HepG2 (cell line): ENCODE measurements at regions not wholly inside any gene's neighbourhood (a gene's known extent, or its start where the extent isn't known, plus 50 kb on each side); places are given as distances from the start of the nearest gene placed in this dataset.

Experiments used
- ATAC-seq: fragments of 200-7000 bp; cut with Tn5 transposase; 3 replicates; pipeline ENCODE4 v1.9.1; 2020; ENCODE audit warnings: mild to moderate bottlenecking, moderate library complexity
- BruUV-seq: library from RNA; stranded (reverse); fragments of 400-500 nt; replicated peaks from 2 replicates; lab custom pipeline; 2021; lab: Mats Ljungman, UMichigan
- CTCF ChIA-PET: fragments of 300-600 bp; formaldehyde crosslinking; extraction: SDS; loops from one replicate; lab custom pipeline; 2021; ENCODE audit warnings: low total read pairs, inconsistent platforms, low intra/inter-chr PET ratio; lab: Yijun Ruan, JAX
- POLR2A ChIA-PET: fragments of 350-600 bp; sonication (Branson Sonifier 250); formaldehyde crosslinking; loops from one replicate; lab custom pipeline; 2020; ENCODE audit warnings: antibody characterized with exemption, inconsistent platforms; lab: Yijun Ruan, JAX
- DNase-seq: peaks from one replicate; pipeline ENCODE4 v3.0.0-alpha.2; 2015; ENCODE audit warnings: low spot score
- FAIRE-seq: peaks from 3 replicates; lab custom pipeline; 2011; peaks lifted over from hg19 to GRCh38; lab: Jason Lieb, UNC
- H2AFZ ChIP-seq: one replicate; pipeline ENCODE4 v1.6.1; 2011; ENCODE audit warnings: low read length, inconsistent platforms
- H3K27ac ChIP-seq: fragments of 300-600 bp; 3 replicates; pipeline ENCODE4 v1.8.0; 2011; ENCODE audit warnings: mixed run types, mild to moderate bottlenecking, mixed read lengths, low read length, inconsistent platforms; ENCODE audit not compliant: insufficient read depth; ENCODE audit errors: extremely low read length
- H3K27me3 ChIP-seq, 2 experiments: fragments of 200-600 bp in 1 of 2; 2 replicates in 1 of 2; 3 replicates in 1 of 2; pipeline versions ENCODE4 v1.6.0 to v1.8.0; 2011; ENCODE audit warnings: low read length in 2 of 2, mild to moderate bottlenecking in 2 of 2, moderate library complexity in 2 of 2, inconsistent platforms in 1 of 2; ENCODE audit not compliant: insufficient read depth in 2 of 2, control insufficient read depth in 1 of 2
- H3K36me3 ChIP-seq, 2 experiments: fragments of 200-600 bp in 1 of 2; replicated peaks in 1 of 2; 2 replicates in 1 of 2; 3 replicates in 1 of 2; pipeline versions ENCODE4 v1.5.1 to v1.8.0; 2011; ENCODE audit warnings: low read length in 2 of 2, inconsistent platforms in 1 of 2; ENCODE audit not compliant: insufficient read depth in 2 of 2, control insufficient read depth in 1 of 2
- H3K4me1 ChIP-seq: 2 replicates; pipeline ENCODE4 v1.5.1; 2012; ENCODE audit warnings: low read length, inconsistent platforms; ENCODE audit not compliant: insufficient read depth
- H3K4me2 ChIP-seq: 2 replicates; pipeline ENCODE4 v1.6.0; 2011; ENCODE audit warnings: low read depth, low read length, inconsistent platforms
- H3K4me3 ChIP-seq, 3 experiments: fragments of 200-600 bp in 1 of 3; sonication (generic), shearing (Covaris generic) in 1 of 3; replicated peaks in 1 of 3; 2 replicates each; pipeline ENCODE4 v1.5.1; 2011 to 2016; ENCODE audit warnings: low read length in 3 of 3, inconsistent platforms in 2 of 3, low read depth in 2 of 3, mild to moderate bottlenecking in 2 of 3, control low read depth in 1 of 3, mixed read lengths in 1 of 3; ENCODE audit not compliant: insufficient read depth in 1 of 3
- H3K79me2 ChIP-seq: one replicate; pipeline ENCODE4 v1.6.1; 2011; ENCODE audit warnings: low read length, inconsistent platforms; ENCODE audit not compliant: insufficient read depth
- H3K9ac ChIP-seq: 2 replicates; pipeline ENCODE4 v1.6.0; 2011; ENCODE audit warnings: mild to moderate bottlenecking, low read depth, low read length, inconsistent platforms; ENCODE audit not compliant: insufficient read depth
- H3K9me3 ChIP-seq: 2 replicates; pipeline ENCODE4 v1.5.1; 2012; ENCODE audit warnings: mild to moderate bottlenecking, low read length
- H4K20me1 ChIP-seq: 2 replicates; pipeline ENCODE4 v1.6.0; 2011; ENCODE audit warnings: inconsistent platforms, mild to moderate bottlenecking, low read length, moderate library complexity; ENCODE audit not compliant: insufficient read depth
- CAMTA2 ChIP-seq: sonication (generic); formaldehyde crosslinking; IDR thresholded peaks from 2 replicates; pipeline ENCODE4 v1.4.0; 2020; ENCODE audit warnings: mild to moderate bottlenecking, missing genetic modification reagents, borderline replicate concordance
- ELK4 ChIP-seq: sonication (generic); formaldehyde crosslinking; IDR thresholded peaks from 2 replicates; pipeline ENCODE4 v1.9.0; 2021; ENCODE audit warnings: missing genetic modification reagents, borderline replicate concordance
- HCFC1 ChIP-seq: fragments of 150-350 bp; IDR thresholded peaks from 2 replicates; pipeline ENCODE4 v1.6.1; 2014; ENCODE audit warnings: low read depth, low read length
- HNRNPLL ChIP-seq: fragments of 200-400 bp; formaldehyde crosslinking; IDR thresholded peaks from 2 replicates; pipeline ENCODE4 v1.6.1; 2017; ENCODE audit warnings: mild to moderate bottlenecking, low read depth, low read length; ENCODE audit not compliant: poor library complexity, severe bottlenecking
- KLF12 ChIP-seq: sonication (generic); formaldehyde crosslinking; IDR thresholded peaks from 2 replicates; pipeline ENCODE4 v1.4.0; 2020; ENCODE audit warnings: missing genetic modification reagents, borderline replicate concordance
- ZNF883 ChIP-seq: sonication (generic); formaldehyde crosslinking; IDR thresholded peaks from 2 replicates; pipeline ENCODE4 v1.5.1; 2020; ENCODE audit warnings: mild to moderate bottlenecking, missing genetic modification reagents; ENCODE audit errors: not compliant biosample characterization
- ZSCAN12 ChIP-seq: sonication (generic); formaldehyde crosslinking; IDR thresholded peaks from 2 replicates; pipeline ENCODE4 v1.9.0; 2021; ENCODE audit warnings: mild to moderate bottlenecking, missing genetic modification reagents
- ZSCAN5A ChIP-seq: sonication (generic); formaldehyde crosslinking; IDR thresholded peaks from 2 replicates; pipeline ENCODE4 v1.8.0; 2022; ENCODE audit warnings: mild to moderate bottlenecking, missing genetic modification reagents, borderline replicate concordance
- WGBS: methylation state at CpG from one replicate; pipeline ENCODE4 v1.1.6; 2017; ENCODE audit warnings: low lambda C conversion rate; 5-methylcytosine and 5-hydroxymethylcytosine counted together
- in situ Hi-C: cut with HindIII; loops from 2 replicates; pipeline ENCODE4 v1.10.0; 2017; ENCODE audit warnings: low pct_unique_long_range_greater_than_20kb; ENCODE audit not compliant: extremely low pct_ligation_motif_present
- intact Hi-C: fragments of 100-400 bp; cut with micrococcal nuclease; formaldehyde crosslinking; loops from one replicate; pipeline ENCODE4 v1.10.0; 2022; ENCODE audit not compliant: unreplicated experiment
- TF ChIP-seq, protein P1 (sequence below): sonication (generic); formaldehyde crosslinking; IDR thresholded peaks from 2 replicates; pipeline ENCODE4 v1.8.0; 2022; ENCODE audit warnings: mild to moderate bottlenecking, missing genetic modification reagents
- TF ChIP-seq, protein P2 (sequence below): sonication (generic); formaldehyde crosslinking; IDR thresholded peaks from 2 replicates; pipeline ENCODE4 v1.4.0; 2020; ENCODE audit warnings: missing genetic modification reagents, borderline replicate concordance

- FAIRE-seq (no peak), ATAC-seq (no peak), DNase-seq (no peak)
- Histone ChIP-seq H3K79me2 (no peaks in the 10 kb centered on the region), H3K9ac (no peak overlapping the region), H3K4me2 (no peak overlapping the region), H3K4me1 (no peaks in the 10 kb centered on the region), H4K20me1 (no peaks in the 10 kb centered on the region), H3K9me3 (no peaks in the 10 kb centered on the region), H3K27me3 (peaks cover 0 to 14% of the 10 kb centered on the region in 2 experiments; a peak in 2 of 5 replicates), H2AFZ (no peak overlapping the region), H3K4me3 (no peak overlapping the region), H3K27ac (no peak overlapping the region), H3K36me3 (no peaks in the 10 kb centered on the region)
- in situ Hi-C loops = no loop called here
- TF ChIP-seq CAMTA2 (CRISPR knock-in tag) (no peak), HCFC1 (no peak), HNRNPLL (no peak), KLF12 (CRISPR knock-in tag) (no peak), ZSCAN5A (CRISPR knock-in tag) (no peak), ELK4 (CRISPR knock-in tag) (no peak), ZNF883 (CRISPR knock-in tag) (no peak), ZSCAN12 (CRISPR knock-in tag) (no peak)
- TF ChIP-seq, protein P1, sequence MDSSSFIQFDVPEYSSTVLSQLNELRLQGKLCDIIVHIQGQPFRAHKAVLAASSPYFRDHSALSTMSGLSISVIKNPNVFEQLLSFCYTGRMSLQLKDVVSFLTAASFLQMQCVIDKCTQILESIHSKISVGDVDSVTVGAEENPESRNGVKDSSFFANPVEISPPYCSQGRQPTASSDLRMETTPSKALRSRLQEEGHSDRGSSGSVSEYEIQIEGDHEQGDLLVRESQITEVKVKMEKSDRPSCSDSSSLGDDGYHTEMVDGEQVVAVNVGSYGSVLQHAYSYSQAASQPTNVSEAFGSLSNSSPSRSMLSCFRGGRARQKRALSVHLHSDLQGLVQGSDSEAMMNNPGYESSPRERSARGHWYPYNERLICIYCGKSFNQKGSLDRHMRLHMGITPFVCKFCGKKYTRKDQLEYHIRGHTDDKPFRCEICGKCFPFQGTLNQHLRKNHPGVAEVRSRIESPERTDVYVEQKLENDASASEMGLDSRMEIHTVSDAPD (CRISPR knock-in tag) = no peak
- TF ChIP-seq, protein P2, sequence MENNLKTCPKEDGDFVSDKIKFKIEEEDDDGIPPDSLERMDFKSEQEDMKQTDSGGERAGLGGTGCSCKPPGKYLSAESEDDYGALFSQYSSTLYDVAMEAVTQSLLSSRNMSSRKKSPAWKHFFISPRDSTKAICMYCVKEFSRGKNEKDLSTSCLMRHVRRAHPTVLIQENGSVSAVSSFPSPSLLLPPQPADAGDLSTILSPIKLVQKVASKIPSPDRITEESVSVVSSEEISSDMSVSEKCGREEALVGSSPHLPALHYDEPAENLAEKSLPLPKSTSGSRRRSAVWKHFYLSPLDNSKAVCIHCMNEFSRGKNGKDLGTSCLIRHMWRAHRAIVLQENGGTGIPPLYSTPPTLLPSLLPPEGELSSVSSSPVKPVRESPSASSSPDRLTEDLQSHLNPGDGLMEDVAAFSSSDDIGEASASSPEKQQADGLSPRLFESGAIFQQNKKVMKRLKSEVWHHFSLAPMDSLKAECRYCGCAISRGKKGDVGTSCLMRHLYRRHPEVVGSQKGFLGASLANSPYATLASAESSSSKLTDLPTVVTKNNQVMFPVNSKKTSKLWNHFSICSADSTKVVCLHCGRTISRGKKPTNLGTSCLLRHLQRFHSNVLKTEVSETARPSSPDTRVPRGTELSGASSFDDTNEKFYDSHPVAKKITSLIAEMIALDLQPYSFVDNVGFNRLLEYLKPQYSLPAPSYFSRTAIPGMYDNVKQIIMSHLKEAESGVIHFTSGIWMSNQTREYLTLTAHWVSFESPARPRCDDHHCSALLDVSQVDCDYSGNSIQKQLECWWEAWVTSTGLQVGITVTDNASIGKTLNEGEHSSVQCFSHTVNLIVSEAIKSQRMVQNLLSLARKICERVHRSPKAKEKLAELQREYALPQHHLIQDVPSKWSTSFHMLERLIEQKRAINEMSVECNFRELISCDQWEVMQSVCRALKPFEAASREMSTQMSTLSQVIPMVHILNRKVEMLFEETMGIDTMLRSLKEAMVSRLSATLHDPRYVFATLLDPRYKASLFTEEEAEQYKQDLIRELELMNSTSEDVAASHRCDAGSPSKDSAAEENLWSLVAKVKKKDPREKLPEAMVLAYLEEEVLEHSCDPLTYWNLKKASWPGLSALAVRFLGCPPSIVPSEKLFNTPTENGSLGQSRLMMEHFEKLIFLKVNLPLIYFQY = no peak
- ChIA-PET POLR2A (no interaction called here), CTCF (no interaction called here)
- WGBS = 7% methylated on average over 2 of the region's 2 CpGs
- BruUV-seq = no TSS peak
- intact Hi-C loops = no loop called here
Measured at GRCh38 chr5:133896873-133897272, 71.6 kb downstream of the C5orf15 start.
